Lung (tissue), 11 donors: ENCODE measurements at regions not wholly inside any gene's neighbourhood (a gene's known extent, or its start where the extent isn't known, plus 50 kb on each side); places are given as distances from the start of the nearest gene placed in this dataset.

Experiments used
- ATAC-seq: fragments of 200-7000 bp; cut with Tn5 transposase; one replicate; pipeline ENCODE4 v1.9.1; 2020; ENCODE audit warnings: moderate number of reproducible peaks; ENCODE audit not compliant: insufficient read depth, low FRiP score
- DNase-seq, 3 donors: peaks; one replicate each; pipeline ENCODE4 v3.0.0-alpha.2; 2013 to 2017
- H3K27ac ChIP-seq, 2 donors: one replicate each; pipeline ENCODE4 v1.5.1; 2013; ENCODE audit warnings: mild to moderate bottlenecking in 2 of 2, moderate library complexity in 2 of 2, control low read depth in 1 of 2, inconsistent platforms in 1 of 2, low read depth in 1 of 2, low read length in 1 of 2
- H3K27me3 ChIP-seq, 3 donors: one replicate each; pipeline ENCODE4 v1.5.1; 2013; ENCODE audit warnings: low read length in 2 of 3; ENCODE audit not compliant: control insufficient read depth in 3 of 3, insufficient read depth in 3 of 3
- H3K36me3 ChIP-seq, 4 donors: one replicate each; pipeline ENCODE4 v1.5.1; 2013; ENCODE audit warnings: low read length in 4 of 4, mild to moderate bottlenecking in 1 of 4, moderate library complexity in 1 of 4; ENCODE audit not compliant: control insufficient read depth in 4 of 4, insufficient read depth in 4 of 4
- H3K4me1 ChIP-seq, 5 donors: one replicate each; pipeline ENCODE4 v1.5.1; 2013; ENCODE audit warnings: low read length in 5 of 5, mild to moderate bottlenecking in 2 of 5, moderate library complexity in 1 of 5; ENCODE audit not compliant: control insufficient read depth in 5 of 5, insufficient read depth in 5 of 5
- H3K4me3 ChIP-seq: one replicate; pipeline ENCODE4 v1.5.1; 2013; ENCODE audit warnings: mild to moderate bottlenecking, control low read depth, moderate library complexity
- H3K9ac ChIP-seq, 2 donors: one replicate each; pipeline ENCODE4 v1.5.1; 2013; ENCODE audit warnings: low read length in 2 of 2, control low read depth in 1 of 2; ENCODE audit not compliant: insufficient read depth in 1 of 2
- H3K9me3 ChIP-seq, 4 donors: one replicate each; pipeline ENCODE4 v1.5.1; 2013; ENCODE audit warnings: low read length in 3 of 4, mild to moderate bottlenecking in 1 of 4, moderate library complexity in 1 of 4; ENCODE audit not compliant: control insufficient read depth in 4 of 4, insufficient read depth in 3 of 4
- CTCF ChIP-seq: IDR thresholded peaks from 2 replicates; pipeline ENCODE4 v1.5.1; 2012; ENCODE audit warnings: mild to moderate bottlenecking; ENCODE audit errors: control extremely low read depth, extremely low read depth
- whole genome bisulfite sequencing, 2 donors: extraction: QIAGEN DNeasy Blood & Tissue Kit; methylation state at CpG; one replicate each; pipeline ENCODE4 v1.1.7; 2013; 5-methylcytosine and 5-hydroxymethylcytosine counted together
- donor health status: control.
- donor health status: control.
- donor health status: Bipolar disorder and iron deficiency.
- donor health status: healthy.
- donor health status: DM: yes; HTN: yes; CAD: no.

- H3K27ac ChIP-seq: no peak overlapping the region
- no peaks in the 10 kb centered on the region for H3K36me3 ChIP-seq
- H3K27me3 ChIP-seq: no peaks in the 10 kb centered on the region
- no peaks in the 10 kb centered on the region for H3K4me1 ChIP-seq
- no peak for DNase-seq
- no peaks in the 10 kb centered on the region for H3K9me3 ChIP-seq
- ATAC-seq: no peak
- no peak overlapping the region for H3K9ac ChIP-seq
- H3K4me3 ChIP-seq: no peak overlapping the region
- TF ChIP-seq CTCF: no peak
- whole genome bisulfite sequencing, 2 donors: 95% methylated on average over 3 of the region's 3 CpGs
Measured at GRCh38 chr13:99830931-99831330, 140.6 kb downstream of the ZIC5 start.

- Histone ChIP-seq H3K9me3 (peaks cover 0 to 6% (median 0%) of the 10 kb centered on the region in 4 donors), H3K27me3 (no peaks in the 10 kb centered on the region), H3K36me3 (no peaks in the 10 kb centered on the region), H3K4me3 (no peak overlapping the region), H3K9ac (no peak overlapping the region), H3K4me1 (peaks cover 0 to 3% (median 0%) of the 10 kb centered on the region in 5 donors), H3K27ac (no peak overlapping the region)
- no peak for DNase-seq
- no peak for TF ChIP-seq CTCF
- WGBS, 2 donors: 83 to 88% methylated on average over 12 of the region's 12 CpGs
- ATAC-seq: no peak
Measured at GRCh38 chr13:99829593-99830239, 141.9 kb downstream of the ZIC5 start.

- no peaks in the 10 kb centered on the region for H3K36me3 ChIP-seq
- DNase-seq: no peak
- H3K27ac ChIP-seq: no peak overlapping the region
- 80 to 85% methylated on average over 5 of the region's 5 CpGs for WGBS, 2 donors
- H3K9ac ChIP-seq: no peak overlapping the region
- no peak overlapping the region for H3K4me3 ChIP-seq
- H3K9me3 ChIP-seq: peaks cover 0 to 6% (median 0%) of the 10 kb centered on the region in 4 donors
- no peak for ATAC-seq
- H3K4me1 ChIP-seq: peaks cover 0 to 4% (median 0%) of the 10 kb centered on the region in 5 donors
- no peak for TF ChIP-seq CTCF
- no peaks in the 10 kb centered on the region for H3K27me3 ChIP-seq
Measured at GRCh38 chr13:99829161-99829560, 142.4 kb downstream of the ZIC5 start.

- TF ChIP-seq CTCF: no peak
- WGBS, 2 donors: 86 to 94% methylated on average over 8 of the region's 8 CpGs
Measured at GRCh38 chr13:99828735-99829134, 142.8 kb downstream of the ZIC5 start.

More at GRCh38 chr13:99828735-99829134, 142.8 kb downstream of the ZIC5 start:
- H3K9me3 ChIP-seq: peaks cover 0 to 6% (median 0%) of the 10 kb centered on the region in 4 donors
- H3K4me1 ChIP-seq: peaks cover 0 to 4% (median 0%) of the 10 kb centered on the region in 5 donors
- no peaks in the 10 kb centered on the region for H3K36me3 ChIP-seq
- no peak overlapping the region for H3K27ac ChIP-seq
- no peak overlapping the region for H3K4me3 ChIP-seq
- no peak for ATAC-seq
- H3K27me3 ChIP-seq: no peaks in the 10 kb centered on the region
- no peak overlapping the region for H3K9ac ChIP-seq
- DNase-seq: no peak
